ENCODE measurements at regions not wholly inside any gene's neighbourhood (a gene's known extent, or its start where the extent isn't known, plus 50 kb on each side); places are given as distances from the start of the nearest gene placed in this dataset.

DNA sequence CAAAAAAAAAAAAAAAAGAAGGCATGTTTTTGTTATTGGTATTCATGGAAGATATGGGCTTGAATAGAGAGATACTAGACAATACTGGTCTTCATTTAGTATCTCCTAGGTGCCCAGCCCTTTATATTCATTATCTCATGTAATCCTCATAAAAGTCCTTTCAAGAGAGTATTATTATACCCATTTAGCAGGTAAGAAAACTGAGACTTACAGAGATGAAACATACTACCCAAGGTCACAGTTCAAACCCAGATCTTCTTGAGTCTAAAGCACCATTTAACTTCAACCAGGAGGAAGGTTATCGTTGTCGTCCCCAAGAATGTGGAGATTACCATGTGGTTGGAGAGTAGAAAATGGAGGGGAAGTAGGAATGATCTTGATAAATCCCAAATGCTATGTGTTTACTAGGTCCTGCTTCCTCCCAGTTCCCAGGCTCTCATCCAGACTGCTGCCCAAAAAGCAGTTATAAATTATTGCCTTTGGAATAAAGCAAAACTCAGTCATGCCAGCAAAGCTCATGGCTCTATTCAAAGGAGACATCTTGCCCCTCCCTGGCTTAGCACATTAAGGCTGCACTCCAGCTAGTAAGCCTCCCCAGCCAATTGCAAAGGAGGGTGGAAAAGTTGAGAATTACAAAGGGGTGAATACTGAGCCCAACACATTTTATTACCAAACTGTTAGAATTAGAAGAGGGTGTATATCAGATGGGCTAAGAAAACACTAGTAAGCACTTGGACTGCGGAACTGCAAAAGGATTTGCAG is 163.9 kb downstream of the PIK3R1 start:
- DNase-seq (ENCODE audit: low read depth in 2 of 2) = no peak

DNA sequence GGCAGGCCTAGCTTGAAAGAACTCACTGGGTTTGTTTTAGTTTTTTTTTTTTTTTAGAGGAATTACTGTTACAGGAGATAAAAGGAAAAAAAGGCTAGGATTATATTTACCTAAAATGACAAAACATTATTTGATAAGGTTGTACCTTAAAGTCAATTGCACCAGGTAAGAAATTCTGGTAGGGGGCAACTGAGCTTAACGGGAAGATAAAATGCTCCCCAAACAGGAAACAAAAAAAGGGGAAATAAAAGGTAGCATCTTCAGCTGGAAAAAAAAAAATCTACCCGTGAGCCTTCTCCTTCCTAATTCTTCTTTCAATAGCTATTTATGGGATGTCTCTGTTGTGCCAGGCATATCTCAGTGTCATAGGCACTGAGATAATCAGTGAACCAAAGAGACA is 164.5 kb downstream of the PIK3R1 start:
- DNase-seq (ENCODE audit: low read depth in 2 of 2) = no peak

DNA sequence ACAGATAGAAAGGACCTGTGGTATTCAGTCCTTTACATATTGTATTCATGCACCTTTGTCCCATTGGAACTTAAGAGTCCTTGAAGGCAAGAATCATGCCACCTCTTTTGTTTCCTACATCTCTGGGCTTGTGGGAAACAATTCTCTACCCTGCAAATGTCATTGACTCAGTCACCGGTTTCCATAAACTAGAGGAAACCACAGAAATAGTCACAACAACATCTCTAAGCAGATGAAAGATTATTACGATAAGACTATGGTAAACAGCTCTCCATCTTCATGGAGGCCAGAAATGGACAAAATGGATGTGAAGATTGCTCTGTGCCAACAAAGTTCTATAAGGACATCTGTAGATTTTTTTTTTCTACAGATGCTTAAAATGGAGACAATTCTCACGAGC is 165.5 kb downstream of the PIK3R1 start:
- DNase-seq (ENCODE audit: low read depth in 2 of 2) = no peak

DNA sequence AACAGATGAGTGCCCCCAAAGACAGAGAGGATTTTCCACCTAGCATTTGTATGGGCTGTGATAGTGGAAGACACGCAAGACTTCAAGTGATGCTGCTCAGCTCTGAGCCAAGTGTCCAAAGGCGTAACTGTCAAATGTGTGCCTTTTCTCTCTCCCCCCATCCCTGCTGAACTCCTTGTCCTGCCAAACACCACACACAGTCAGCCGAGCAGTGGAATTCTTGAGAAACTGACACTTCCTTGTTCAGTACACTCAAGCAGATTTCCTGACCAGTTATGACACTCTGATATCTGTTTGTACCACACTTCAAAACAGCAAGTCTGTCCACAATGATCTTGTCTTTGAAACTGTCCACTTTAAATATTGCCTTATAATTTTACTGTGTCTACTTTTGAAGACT is 166.4 kb downstream of the PIK3R1 start:
- no peak for DNase-seq (ENCODE audit: low read depth in 2 of 2)

DNA sequence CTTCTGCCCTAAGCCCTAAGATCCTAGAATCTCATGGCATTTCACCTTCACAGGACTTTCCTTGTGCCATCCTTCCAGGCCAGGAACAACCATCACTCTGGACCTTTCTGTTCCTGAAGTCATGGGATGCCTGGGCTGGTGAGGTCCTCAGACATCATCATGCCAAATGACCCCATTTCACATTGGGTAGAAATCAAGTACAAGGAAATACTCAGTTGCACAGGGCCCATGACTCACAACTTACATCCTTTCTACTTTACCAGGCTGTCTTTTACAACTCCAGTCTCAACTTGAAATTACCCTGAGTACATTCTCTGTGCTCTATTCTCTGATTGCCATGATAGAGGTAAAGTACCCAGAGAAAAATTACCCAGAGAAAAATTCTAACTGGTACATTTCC is 167.1 kb downstream of the PIK3R1 start:
- no peak for DNase-seq (ENCODE audit: low read depth in 2 of 2)

DNA sequence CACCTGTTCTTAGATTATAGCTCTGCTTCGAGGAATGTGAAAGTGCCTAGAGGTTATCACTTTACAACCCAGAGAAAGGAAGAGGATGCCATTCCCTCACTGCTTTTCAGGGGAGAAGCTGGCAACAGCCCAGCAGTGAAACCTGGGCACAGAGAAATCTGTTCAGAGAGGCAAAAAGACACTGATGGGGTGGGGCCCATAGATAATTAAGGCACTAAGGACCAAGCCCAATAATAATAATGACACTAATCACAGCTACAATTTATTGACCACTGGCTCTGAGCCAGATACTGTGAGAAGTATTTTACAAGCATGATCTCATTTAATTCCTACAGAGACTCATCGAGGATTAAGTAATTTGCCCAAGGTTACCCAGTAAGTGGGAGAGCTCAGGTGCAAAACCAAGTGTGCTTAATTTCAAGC is 168.3 kb downstream of the PIK3R1 start:
- DNase-seq (ENCODE audit: low read depth in 2 of 2) = no peak

DNA sequence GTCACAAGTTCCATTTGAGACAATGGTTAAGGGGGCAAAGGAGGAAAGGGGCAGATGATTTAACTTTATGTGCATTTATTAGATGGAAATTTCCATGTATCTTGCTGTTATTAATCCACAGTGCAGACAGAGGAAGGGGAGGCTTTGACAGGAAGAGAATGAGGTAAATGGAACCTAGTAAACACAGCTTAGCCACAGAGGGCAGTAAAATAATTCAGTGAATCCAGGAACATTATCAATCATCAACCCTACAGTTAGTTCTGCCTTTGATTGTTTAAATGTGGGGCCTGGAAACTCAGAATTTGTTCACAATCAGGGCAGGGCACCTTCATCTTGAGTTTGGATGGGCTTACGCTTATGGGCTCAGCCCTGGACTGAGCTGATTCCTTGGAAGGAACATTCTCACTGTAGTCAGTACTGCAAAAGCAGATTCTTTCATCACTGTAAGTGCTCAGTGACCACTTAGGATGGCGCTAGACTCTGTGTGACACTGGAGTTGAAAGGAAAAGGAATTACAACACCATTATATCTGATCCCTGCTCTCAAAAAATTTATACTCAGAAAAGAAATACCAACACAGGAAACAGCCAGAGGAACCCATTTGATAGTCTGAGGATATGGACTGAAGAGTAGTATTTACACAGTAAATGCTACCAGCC is 169.5 kb downstream of the PIK3R1 start:
- no peak for DNase-seq (ENCODE audit: low read depth in 2 of 2)

DNA sequence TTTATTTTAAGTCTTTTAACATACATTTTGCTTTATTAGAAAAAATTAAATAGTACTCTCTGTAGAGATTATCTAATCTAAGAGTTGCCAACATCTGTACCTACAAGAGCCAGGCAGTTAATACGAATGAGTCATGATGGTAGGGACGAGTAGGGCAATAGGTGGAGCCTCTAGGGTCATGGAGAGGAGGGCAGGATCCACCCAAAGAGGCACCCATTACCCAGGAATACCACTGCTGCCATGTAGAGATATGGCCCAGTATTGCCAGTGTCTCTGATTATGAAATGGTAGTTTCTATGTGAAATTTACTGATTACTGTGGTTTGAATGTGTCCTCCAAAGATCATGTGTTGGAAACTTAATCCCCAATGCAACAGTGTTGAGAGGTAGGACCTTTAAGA is 170.4 kb downstream of the PIK3R1 start:
- no peak for DNase-seq (ENCODE audit: low read depth in 2 of 2)

DNA sequence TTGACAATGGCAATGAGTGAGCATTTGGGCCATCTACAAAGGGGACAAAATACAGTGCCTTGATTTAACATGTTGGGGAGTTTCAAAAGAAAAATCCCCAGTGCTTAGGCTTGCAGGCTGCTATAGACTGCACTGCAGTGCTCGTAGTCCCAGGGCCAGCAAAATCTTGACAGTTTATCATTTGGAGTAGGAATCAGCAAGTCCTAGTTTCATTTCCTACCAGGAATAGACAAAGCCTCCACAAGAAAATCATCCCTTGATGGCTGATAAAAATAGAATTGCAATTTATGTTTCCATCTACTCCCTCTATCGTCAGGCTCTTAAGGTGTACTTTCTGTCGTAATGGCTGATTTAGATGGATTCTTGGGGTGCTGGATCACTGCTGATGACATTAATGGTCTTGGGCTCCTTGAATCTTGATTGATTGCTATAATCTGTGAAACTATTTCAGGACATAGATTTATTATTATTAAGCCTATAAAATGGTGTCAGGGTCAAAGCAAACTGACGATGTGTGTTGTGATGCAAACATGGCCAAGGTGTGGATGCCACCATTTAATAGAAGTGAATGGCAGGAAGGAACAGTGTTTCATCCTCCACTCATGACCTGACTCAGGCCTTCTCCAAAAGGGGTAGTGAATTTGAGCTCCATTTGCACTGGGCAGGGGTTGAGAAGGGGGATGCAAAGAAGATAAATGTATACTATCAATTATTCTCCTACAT is 171.7 kb downstream of the PIK3R1 start:
- no peak for DNase-seq (ENCODE audit: low read depth in 2 of 2)

DNA sequence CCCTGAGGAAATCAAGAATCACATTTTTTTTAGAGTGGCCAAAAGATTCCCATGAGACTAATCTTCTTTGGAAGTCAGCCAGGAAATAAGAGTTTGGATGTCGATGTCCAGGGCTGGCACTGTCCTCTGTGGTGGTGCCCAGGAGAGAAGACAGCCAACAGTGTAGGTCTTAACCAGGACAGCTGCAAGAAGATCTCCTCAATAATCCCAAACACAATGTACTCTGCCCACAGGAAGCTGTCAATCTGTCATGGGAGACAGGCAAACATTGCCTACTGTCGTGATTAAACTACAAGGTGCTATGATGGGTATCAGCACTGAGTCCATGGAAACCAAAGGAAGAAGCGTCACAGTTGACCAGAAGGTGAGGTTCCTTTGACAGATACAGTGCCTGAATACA is 174.1 kb downstream of the PIK3R1 start:
- no peak for DNase-seq (ENCODE audit: low read depth in 2 of 2)

DNA sequence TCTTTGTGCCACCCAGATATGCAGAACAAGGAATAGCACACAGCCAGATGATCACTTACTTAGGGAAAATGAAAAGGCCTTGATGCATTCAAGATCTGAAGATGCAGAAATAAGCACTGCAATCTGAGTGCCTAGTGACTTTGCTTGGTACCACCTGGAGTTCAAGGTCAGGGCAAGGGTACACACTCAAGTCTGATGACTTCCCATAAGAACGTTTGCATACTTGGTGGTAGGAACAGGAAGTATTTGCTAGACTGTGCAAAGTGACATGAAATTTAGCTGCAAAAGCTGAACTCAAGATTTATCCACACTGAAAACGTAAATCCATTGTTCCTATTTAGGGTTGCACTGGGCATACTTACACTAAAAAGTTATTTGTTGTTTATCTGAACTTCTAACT is 177.1 kb downstream of the PIK3R1 start:
- no peak for DNase-seq (ENCODE audit: low read depth in 2 of 2)

DNA sequence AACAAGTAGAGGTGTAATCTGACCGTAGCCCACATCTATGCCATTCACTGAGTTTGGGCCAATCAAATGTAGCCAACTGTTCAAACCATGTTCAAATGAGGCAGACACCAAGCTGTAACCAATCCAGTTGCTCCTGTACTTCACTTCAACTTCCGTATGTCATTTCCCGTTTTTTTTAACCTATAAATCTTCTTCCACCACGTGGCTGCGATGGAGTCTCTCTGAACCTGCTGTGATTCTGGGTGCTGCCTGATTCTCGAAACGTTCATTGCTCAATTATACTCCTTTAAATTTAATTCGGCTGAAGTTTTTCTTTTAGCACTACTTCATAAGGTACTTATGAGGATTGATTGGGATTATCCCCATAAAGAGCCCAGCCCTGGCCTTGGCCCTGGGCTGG is 179.7 kb downstream of the PIK3R1 start:
- DNase-seq (ENCODE audit: low read depth in 2 of 2) = no peak

DNA sequence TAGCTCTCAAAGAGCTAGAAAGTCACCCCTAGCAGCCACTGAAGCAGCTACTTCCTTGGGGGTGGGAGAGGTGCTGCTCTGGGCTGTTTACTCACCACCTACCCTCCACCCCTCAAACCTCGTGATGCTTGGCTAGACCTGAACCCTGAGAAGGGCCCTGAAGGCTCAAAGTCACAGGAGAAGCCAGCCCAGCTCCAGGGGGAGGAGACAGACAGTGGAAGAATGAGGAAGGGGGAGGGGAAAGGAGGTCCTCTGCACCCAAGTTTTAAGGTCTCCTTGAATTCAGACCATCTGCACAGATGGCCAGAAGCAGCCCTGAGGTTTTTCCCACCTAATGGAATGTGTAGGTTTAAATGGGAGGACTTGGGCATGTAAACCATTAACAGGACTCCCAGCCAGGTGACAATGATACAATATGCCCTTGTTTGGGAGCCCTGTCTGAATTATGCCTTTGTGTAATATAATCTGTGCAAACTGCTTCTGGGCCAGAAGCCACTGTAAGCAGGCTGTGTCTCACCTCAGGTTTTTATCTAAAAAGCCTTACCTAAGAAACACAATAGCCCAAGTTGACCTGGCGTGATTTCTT is 180.5 kb downstream of the PIK3R1 start:
- no peak for DNase-seq (ENCODE audit: low read depth in 2 of 2)

DNA sequence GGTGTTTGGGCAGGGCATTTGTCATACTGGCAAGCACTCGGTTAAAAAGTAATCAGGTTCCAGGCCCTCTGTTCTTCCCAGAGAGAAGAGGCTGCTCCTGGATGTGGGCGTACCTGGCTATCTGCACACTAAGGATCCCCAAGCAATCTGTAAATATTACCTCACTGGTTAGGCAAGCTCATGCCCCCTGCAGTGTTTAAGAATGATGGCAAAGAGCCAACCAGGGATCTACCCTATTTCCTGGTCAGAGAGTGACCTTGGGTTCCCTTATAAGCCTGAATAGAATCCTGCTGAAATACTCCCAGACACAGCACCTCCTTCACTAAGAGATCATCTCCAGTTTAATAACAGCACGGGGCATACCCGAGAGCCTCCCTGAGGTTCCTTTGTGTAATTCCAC is 181.2 kb downstream of the PIK3R1 start:
- no peak for DNase-seq (ENCODE audit: low read depth in 2 of 2)

DNA sequence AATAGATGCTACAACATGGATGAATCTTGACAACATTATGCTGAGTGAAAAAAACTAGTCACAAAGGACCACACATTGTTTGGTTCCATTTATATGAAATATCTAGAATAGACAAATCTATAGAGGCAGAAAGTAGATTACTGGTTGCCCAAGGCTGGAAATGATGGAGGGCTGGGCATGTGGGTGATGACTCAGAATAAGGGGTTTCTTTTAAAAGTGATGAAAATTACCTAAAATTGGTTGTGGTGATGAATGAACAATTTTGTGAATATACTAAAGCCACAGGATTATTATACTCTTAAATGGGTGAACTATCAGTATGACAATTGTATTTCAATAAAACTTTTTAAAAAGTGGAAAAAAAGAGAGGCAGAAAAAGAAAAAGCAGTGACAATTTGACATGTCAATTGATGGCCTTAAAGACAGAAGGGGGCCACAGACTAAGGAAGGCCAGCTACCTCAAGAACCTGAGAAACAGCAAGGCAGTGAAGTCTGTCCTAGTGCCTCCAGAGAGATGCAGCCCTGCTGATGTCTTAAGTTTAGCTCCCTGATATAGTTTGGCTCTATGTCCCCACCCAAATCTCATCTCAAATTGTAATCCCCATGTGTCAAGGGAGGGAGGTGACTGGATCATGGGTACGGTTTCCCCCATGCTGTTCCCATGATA is 182.7 kb downstream of the PIK3R1 start:
- no peak for DNase-seq (ENCODE audit: low read depth in 2 of 2)

DNA sequence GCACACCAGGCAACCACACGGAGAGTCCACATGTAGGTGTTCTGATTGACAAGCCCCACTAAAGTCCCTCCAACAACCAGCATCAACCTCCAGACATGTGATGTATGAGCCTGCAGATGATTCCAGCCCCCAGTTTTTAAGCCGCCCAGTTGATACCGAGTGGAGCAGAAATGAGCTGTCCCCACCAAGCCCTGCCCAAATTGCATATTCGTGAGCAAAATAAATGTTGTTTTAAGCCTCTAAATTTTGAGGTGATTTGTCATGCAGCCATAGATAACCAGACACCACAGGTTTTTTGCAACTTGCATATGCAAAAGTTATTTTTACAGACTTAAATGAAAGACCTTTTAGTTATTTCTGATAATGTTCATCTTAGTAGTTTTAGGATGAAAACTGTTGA is 187.7 kb downstream of the PIK3R1 start:
- no peak for DNase-seq (ENCODE audit: low read depth in 2 of 2)

DNA sequence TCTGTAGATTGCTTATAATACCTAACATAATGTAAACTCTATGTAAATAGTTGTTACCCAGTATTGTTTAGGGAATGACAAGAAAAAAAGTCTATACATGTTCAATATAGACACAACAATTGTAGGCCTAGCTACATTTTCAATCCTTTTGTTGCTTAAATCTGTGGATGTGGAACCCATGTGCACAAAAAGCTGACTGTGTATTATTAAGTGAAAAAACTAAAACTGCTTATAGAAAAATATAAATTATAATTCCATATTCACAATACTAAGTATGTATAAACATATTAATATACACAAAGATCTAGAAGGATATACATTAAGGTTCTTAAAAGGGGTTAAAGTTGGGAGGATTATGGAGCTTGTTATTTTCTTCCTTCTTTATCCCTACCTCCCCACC is 188.7 kb downstream of the PIK3R1 start:
- no peak for DNase-seq (ENCODE audit: low read depth in 2 of 2)

DNA sequence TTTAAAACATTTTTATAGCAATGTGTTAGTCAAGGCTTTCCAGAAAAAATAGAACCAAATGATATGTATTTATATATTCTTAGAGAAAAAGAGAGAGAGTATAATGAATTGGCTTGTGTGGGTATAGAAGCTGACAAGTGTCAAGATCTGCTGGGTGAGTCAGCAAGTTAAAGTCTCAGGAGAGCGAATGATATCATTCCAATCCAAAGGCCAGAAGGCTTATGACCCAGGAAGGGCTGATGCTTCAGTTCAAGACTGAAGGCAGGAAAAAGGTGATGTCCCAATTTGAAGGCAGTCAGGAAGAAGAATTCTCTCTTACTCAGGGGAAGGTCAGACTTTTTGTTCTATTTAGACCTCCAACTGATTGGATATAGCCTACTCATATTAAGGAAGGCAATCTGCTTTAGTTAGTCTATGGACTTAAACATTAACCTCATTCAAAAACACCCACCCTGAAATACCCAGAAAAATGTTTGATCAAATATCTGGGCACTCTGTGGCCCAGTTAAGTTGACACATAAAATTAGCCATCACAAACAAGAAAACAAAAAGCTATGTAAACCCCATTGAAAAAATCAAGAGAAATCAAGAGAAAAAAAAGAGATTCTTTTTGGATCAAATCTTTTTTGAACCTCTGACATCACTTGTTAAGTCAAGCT is 189.6 kb downstream of the PIK3R1 start:
- DNase-seq (ENCODE audit: low read depth in 2 of 2) = no peak

DNA sequence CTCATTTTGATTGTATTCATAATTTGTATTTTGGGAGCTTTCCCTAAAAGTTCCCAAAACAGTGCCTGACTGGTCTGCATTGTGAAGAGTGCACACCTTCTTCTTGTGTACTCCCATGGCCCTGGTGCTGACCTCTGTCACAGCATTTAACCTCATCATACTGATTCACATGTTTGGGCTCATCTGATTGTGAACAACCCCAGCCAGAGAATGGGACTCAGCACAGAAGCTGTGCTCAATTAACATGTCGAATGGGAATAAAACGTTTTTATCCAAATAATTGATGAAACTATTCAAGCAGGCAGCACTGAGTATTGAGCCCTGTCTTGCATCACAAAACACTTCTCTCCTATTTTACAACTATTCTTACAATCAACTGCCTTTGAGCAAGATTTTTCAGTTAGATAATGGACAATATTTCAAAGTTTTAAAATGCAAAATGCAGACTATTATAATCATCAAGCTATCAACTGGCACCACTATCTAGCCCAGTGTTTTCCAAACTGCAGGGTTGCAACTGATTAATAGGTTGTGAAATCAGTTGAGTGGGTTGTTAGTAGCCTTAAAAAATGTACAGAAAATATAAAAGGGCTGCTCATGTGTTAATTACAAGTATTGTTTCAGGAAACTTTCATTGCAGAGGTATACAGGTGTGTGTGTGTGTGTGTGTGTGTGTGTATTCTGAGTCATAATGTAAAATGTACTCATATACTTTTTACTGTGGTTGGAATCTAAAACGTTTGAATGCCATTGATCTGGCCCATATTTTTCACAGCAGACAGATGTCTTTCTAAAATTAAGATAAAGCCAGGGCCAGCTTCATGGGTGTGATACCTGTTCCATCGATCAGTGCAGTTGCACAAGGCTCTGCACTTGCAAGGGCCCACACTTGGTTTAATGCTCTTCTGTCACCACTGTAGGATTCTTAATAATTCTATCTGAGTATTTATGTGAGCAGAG is 190.5 kb downstream of the PIK3R1 start:
- DNase-seq (ENCODE audit: low read depth in 2 of 2) = no peak

DNA sequence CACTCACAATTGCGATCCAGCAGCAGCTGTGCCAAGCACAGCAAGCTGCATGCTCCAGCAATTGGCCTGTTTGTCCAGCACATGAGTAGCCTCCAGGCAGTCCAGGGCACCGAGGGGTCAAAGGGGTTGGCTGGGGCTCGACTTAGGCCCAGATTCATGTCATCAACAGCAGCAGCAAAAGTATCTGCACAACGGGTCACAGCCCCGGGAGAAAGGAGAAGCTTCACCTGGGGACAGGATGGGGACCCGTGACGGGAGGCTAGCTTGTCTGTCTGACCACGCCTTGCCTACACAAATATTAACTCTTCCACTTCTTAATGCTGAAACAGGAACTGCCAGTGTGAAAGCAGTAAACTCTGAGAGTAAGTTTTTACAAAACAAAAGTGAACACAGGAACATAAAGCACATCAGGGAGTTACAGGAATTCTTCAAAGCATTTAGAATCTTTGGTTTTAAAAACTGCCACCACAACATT is 191.2 kb downstream of the PIK3R1 start:
- no peak for DNase-seq (ENCODE audit: low read depth in 2 of 2)

All from stimulated activated CD8-positive, alpha-beta memory T cell treated with anti-CD3 and anti-CD28 coated beads, Interleukin-15, amount 100 ng/mL, for 4 hours (primary cell).